Myocyte (in vitro differentiated cells): ENCODE measurements at regions not wholly inside any gene's neighbourhood (a gene's known extent, or its start where the extent isn't known, plus 50 kb on each side); places are given as distances from the start of the nearest gene placed in this dataset.
"Not testable (repeated sequence)": the region's sequence is repeated elsewhere in the genome, so short reads cannot be mapped to it uniquely, and the experiment has no call there.

ENCODE experiments used
- DNase-seq: peaks from one replicate; pipeline ENCODE4 v3.0.0-alpha.2; 2012; ENCODE audit warnings: low read depth

GRCh38 chr2:38243186-38243880, 133.7 kb downstream of the ATL2 start:
- no peak for DNase-seq

- peak; percentile 25 for DNase-seq
Measured at GRCh38 chr2:38239452-38239851, 137.6 kb downstream of the ATL2 start.

- DNase-seq, result not testable (repeated sequence)
Measured at GRCh38 chr2:38238705-38239104, 138.4 kb downstream of the ATL2 start.

- DNase-seq, result no peak
Measured at GRCh38 chr2:38237311-38237710, 139.8 kb downstream of the ATL2 start.

GRCh38 chr2:38233231-38233983, 143.7 kb downstream of the ATL2 start:
- DNase-seq, result peak; percentile 58

- no peak for DNase-seq
Measured at GRCh38 chr2:38232454-38232853, 144.6 kb downstream of the ATL2 start.

- DNase-seq, result no peak
Measured at GRCh38 chr2:38230756-38231155, 146.3 kb downstream of the ATL2 start.

- no peak for DNase-seq
Measured at GRCh38 chr2:38228753-38229152, 148.3 kb downstream of the ATL2 start.

- DNase-seq, result no peak
Measured at GRCh38 chr2:38224821-38225437, 149.0 kb upstream of the CYP1B1 start.

- DNase-seq, result no peak
Measured at GRCh38 chr2:38224181-38224580, 148.2 kb upstream of the CYP1B1 start.

GRCh38 chr2:38223256-38223655, 147.3 kb upstream of the CYP1B1 start:
- no peak for DNase-seq

GRCh38 chr2:38220164-38220563, 144.2 kb upstream of the CYP1B1 start:
- no peak for DNase-seq

- DNase-seq, result no peak
Measured at GRCh38 chr2:38218995-38219394, 143.0 kb upstream of the CYP1B1 start.

- DNase-seq, result no peak
Measured at GRCh38 chr2:38218591-38218991, 142.6 kb upstream of the CYP1B1 start.

- no peak for DNase-seq
Measured at GRCh38 chr2:38217401-38218188, 141.6 kb upstream of the CYP1B1 start.

GRCh38 chr2:38216886-38217285, 140.9 kb upstream of the CYP1B1 start:
- DNase-seq, result no peak

GRCh38 chr2:38215993-38216392, 140.0 kb upstream of the CYP1B1 start:
- no peak for DNase-seq

GRCh38 chr2:38215522-38215921, 139.6 kb upstream of the CYP1B1 start:
- DNase-seq, result no peak

- DNase-seq, result no peak
Measured at GRCh38 chr2:38214209-38214717, 138.3 kb upstream of the CYP1B1 start.

- DNase-seq, result no peak
Measured at GRCh38 chr2:38213619-38214167, 137.7 kb upstream of the CYP1B1 start.

- DNase-seq, result no peak
Measured at GRCh38 chr2:38212312-38212711, 136.4 kb upstream of the CYP1B1 start.
